ENCODE measurements at regions not wholly inside any gene's neighbourhood (a gene's known extent, or its start where the extent isn't known, plus 50 kb on each side); places are given as distances from the start of the nearest gene placed in this dataset.

DNA sequence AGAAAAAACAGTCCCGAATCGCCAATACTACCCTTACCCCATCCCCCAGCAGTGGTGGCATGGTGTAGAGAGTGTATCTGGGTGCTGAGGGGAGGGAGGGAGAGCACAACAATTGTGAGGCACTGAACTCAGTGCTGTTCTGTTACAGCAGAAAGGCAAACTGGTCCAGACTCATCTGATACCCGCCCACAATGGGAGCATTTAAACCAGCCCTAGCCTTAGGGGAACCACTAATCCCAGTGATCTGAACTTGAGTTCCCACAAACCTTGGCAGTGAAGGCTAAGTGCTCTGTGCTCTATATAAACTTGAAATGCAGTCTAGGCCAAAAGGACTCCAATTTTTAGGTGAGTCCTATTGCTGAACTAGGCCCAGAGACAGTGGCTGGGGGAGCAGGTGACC lies 666.4 kb upstream of the PTCHD4 start:
- TF ChIP-seq, protein P1, sequence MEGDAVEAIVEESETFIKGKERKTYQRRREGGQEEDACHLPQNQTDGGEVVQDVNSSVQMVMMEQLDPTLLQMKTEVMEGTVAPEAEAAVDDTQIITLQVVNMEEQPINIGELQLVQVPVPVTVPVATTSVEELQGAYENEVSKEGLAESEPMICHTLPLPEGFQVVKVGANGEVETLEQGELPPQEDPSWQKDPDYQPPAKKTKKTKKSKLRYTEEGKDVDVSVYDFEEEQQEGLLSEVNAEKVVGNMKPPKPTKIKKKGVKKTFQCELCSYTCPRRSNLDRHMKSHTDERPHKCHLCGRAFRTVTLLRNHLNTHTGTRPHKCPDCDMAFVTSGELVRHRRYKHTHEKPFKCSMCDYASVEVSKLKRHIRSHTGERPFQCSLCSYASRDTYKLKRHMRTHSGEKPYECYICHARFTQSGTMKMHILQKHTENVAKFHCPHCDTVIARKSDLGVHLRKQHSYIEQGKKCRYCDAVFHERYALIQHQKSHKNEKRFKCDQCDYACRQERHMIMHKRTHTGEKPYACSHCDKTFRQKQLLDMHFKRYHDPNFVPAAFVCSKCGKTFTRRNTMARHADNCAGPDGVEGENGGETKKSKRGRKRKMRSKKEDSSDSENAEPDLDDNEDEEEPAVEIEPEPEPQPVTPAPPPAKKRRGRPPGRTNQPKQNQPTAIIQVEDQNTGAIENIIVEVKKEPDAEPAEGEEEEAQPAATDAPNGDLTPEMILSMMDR (optimal IDR thresholded peaks at IDR 0.05 in 1 of 3, IDR thresholded peaks at IDR 0.05 in 1 of 3, conservative IDR thresholded peaks at IDR 0.05 in 1 of 3; ENCODE audit: extremely low read depth in 1 of 3, insufficient read depth in 2 of 3, low read length in 3 of 3): no peak
- no peak for TF ChIP-seq EZH2 (IDR thresholded peaks at IDR 0.05; ENCODE audit: low read length)

Data from keratinocyte (primary cell).